ENCODE measurements at regions not wholly inside any gene's neighbourhood (a gene's known extent, or its start where the extent isn't known, plus 50 kb on each side); places are given as distances from the start of the nearest gene placed in this dataset.

- no peak for DNase-seq
Observed at GRCh38 chr12:107536613-107537012, 149.0 kb upstream of the PWP1 start.

GRCh38 chr12:107537464-107538119 lies 148.0 kb upstream of the PWP1 start:
- no peak for DNase-seq

GRCh38 chr12:107539196-107539939 lies 146.2 kb upstream of the PWP1 start:
- DNase-seq: peak in 1 of 2 donors; percentile 49

GRCh38 chr12:107541001-107541705 lies 144.4 kb upstream of the PWP1 start:
- peak in 1 of 2 donors; percentile 7 for DNase-seq

- no peak for DNase-seq
Observed at GRCh38 chr12:107543416-107543815, 142.2 kb upstream of the PWP1 start.

- DNase-seq: no peak
Observed at GRCh38 chr12:107543841-107544240, 141.8 kb upstream of the PWP1 start.

- DNase-seq: no peak
Observed at GRCh38 chr12:107544937-107545336, 140.7 kb upstream of the PWP1 start.

GRCh38 chr12:107545737-107546353 lies 139.8 kb upstream of the PWP1 start:
- no peak for DNase-seq

- DNase-seq: no peak
Observed at GRCh38 chr12:107547389-107547788, 138.2 kb upstream of the PWP1 start.

GRCh38 chr12:107549651-107550480 lies 135.7 kb upstream of the PWP1 start:
- DNase-seq: no peak

GRCh38 chr12:107551434-107551833 lies 134.2 kb upstream of the PWP1 start:
- DNase-seq: no peak

- DNase-seq: no peak
Observed at GRCh38 chr12:107552263-107552662, 133.3 kb upstream of the PWP1 start.

GRCh38 chr12:107553211-107553765 lies 132.3 kb upstream of the PWP1 start:
- DNase-seq: no peak

- DNase-seq: no peak
Observed at GRCh38 chr12:107554941-107555340, 130.7 kb upstream of the PWP1 start.

- no peak for DNase-seq
Observed at GRCh38 chr12:107557026-107557425, 128.6 kb upstream of the PWP1 start.

- DNase-seq: no peak
Observed at GRCh38 chr12:107557589-107558100, 128.0 kb upstream of the PWP1 start.

GRCh38 chr12:107558141-107558815 lies 127.3 kb upstream of the PWP1 start:
- DNase-seq: no peak

GRCh38 chr12:107558816-107559382 lies 126.7 kb upstream of the PWP1 start:
- DNase-seq: no peak

- DNase-seq: peak in 1 of 2 donors; percentile 2
Observed at GRCh38 chr12:107560165-107560898, 125.3 kb upstream of the PWP1 start.

GRCh38 chr12:107560899-107561285 lies 124.7 kb upstream of the PWP1 start:
- DNase-seq: no peak

Measured in inflammatory macrophage treated with lipopolysaccharide for 1 hour (primary cell).